HEK293T (cell line): ENCODE measurements at regions not wholly inside any gene's neighbourhood (a gene's known extent, or its start where the extent isn't known, plus 50 kb on each side); places are given as distances from the start of the nearest gene placed in this dataset.

Source experiments
- ELF4 ChIP-seq: fragments of 450-650 bp; IDR thresholded peaks from 2 replicates; pipeline ENCODE4 v1.6.1; 2017; ENCODE audit warnings: antibody characterized with exemption
- FOXM1 ChIP-seq: fragments of 450-650 bp; IDR thresholded peaks from 2 replicates; pipeline ENCODE4 v1.6.1; 2017; ENCODE audit warnings: mild to moderate bottlenecking, borderline replicate concordance
- TARDBP ChIP-seq: fragments of 450-650 bp; IDR thresholded peaks from 2 replicates; pipeline ENCODE4 v1.6.1; 2016

- no peak for TF ChIP-seq ELF4
- no peak for TF ChIP-seq TARDBP
- TF ChIP-seq FOXM1: no peak
Observed at GRCh38 chr11:123316003-123316402, 114.1 kb upstream of the GRAMD1B start.
